ENCODE measurements at regions not wholly inside any gene's neighbourhood (a gene's known extent, or its start where the extent isn't known, plus 50 kb on each side); places are given as distances from the start of the nearest gene placed in this dataset.

- no peaks in the 10 kb centered on the region for H3K27me3 ChIP-seq (ENCODE audit: control insufficient read depth, insufficient read depth, low read length)
- H3K27ac ChIP-seq (ENCODE audit: low read length): no peak overlapping the region
- no peaks in the 10 kb centered on the region for H3K36me3 ChIP-seq (ENCODE audit: control insufficient read depth, insufficient read depth, low read length)
- DNase-seq: no peak
- 20% methylated on average over 1 of the region's 2 CpGs for whole genome bisulfite sequencing (ENCODE audit: insufficient coverage, low lambda C conversion rate)
- H3K4me1 ChIP-seq (ENCODE audit: control insufficient read depth, insufficient read depth, low read length): no peaks in the 10 kb centered on the region
- H3K4me3 ChIP-seq (ENCODE audit: low read length): no peak overlapping the region
- peaks cover 5% of the 10 kb centered on the region for H3K9me3 ChIP-seq (ENCODE audit: control insufficient read depth, low read depth, low read length)
Observed at GRCh38 chr2:18336975-18337374, 223.5 kb downstream of the RDH14 start.

- no peaks in the 10 kb centered on the region for H3K36me3 ChIP-seq (ENCODE audit: control insufficient read depth, insufficient read depth, low read length)
- WGBS (ENCODE audit: insufficient coverage, low lambda C conversion rate): no CpG with 5 or more reads among the region's 6 CpGs
- DNase-seq: no peak
- H3K9me3 ChIP-seq (ENCODE audit: control insufficient read depth, low read depth, low read length): peaks cover 5% of the 10 kb centered on the region
- no peak overlapping the region for H3K27ac ChIP-seq (ENCODE audit: low read length)
- no peak overlapping the region for H3K4me3 ChIP-seq (ENCODE audit: low read length)
- no peaks in the 10 kb centered on the region for H3K4me1 ChIP-seq (ENCODE audit: control insufficient read depth, insufficient read depth, low read length)
- no peaks in the 10 kb centered on the region for H3K27me3 ChIP-seq (ENCODE audit: control insufficient read depth, insufficient read depth, low read length)
Observed at GRCh38 chr2:18332477-18332876, 228.0 kb downstream of the RDH14 start.

GRCh38 chr2:18325118-18325517 is 235.3 kb downstream of the RDH14 start:
- WGBS (ENCODE audit: insufficient coverage, low lambda C conversion rate): 84% methylated on average over 5 of the region's 5 CpGs
- no peaks in the 10 kb centered on the region for H3K27me3 ChIP-seq (ENCODE audit: control insufficient read depth, insufficient read depth, low read length)
- no peak overlapping the region for H3K4me3 ChIP-seq (ENCODE audit: low read length)
- no peaks in the 10 kb centered on the region for H3K9me3 ChIP-seq (ENCODE audit: control insufficient read depth, low read depth, low read length)
- H3K27ac ChIP-seq (ENCODE audit: low read length): no peak overlapping the region
- no peak for DNase-seq
- no peaks in the 10 kb centered on the region for H3K4me1 ChIP-seq (ENCODE audit: control insufficient read depth, insufficient read depth, low read length)
- H3K36me3 ChIP-seq (ENCODE audit: control insufficient read depth, insufficient read depth, low read length): no peaks in the 10 kb centered on the region

- no peaks in the 10 kb centered on the region for H3K4me1 ChIP-seq (ENCODE audit: control insufficient read depth, insufficient read depth, low read length)
- H3K9me3 ChIP-seq (ENCODE audit: control insufficient read depth, low read depth, low read length): no peaks in the 10 kb centered on the region
- H3K27ac ChIP-seq (ENCODE audit: low read length): no peak overlapping the region
- no peak overlapping the region for H3K4me3 ChIP-seq (ENCODE audit: low read length)
- H3K36me3 ChIP-seq (ENCODE audit: control insufficient read depth, insufficient read depth, low read length): no peaks in the 10 kb centered on the region
- no peaks in the 10 kb centered on the region for H3K27me3 ChIP-seq (ENCODE audit: control insufficient read depth, insufficient read depth, low read length)
- DNase-seq: no peak
Observed at GRCh38 chr2:18319987-18320386, 240.5 kb downstream of the RDH14 start.

GRCh38 chr2:18317017-18317416 is 243.4 kb downstream of the RDH14 start:
- H3K4me1 ChIP-seq (ENCODE audit: control insufficient read depth, insufficient read depth, low read length): no peaks in the 10 kb centered on the region
- H3K27me3 ChIP-seq (ENCODE audit: control insufficient read depth, insufficient read depth, low read length): no peaks in the 10 kb centered on the region
- no peaks in the 10 kb centered on the region for H3K9me3 ChIP-seq (ENCODE audit: control insufficient read depth, low read depth, low read length)
- no peak for DNase-seq
- WGBS (ENCODE audit: insufficient coverage, low lambda C conversion rate): 85% methylated on average over 1 of the region's 2 CpGs
- H3K27ac ChIP-seq (ENCODE audit: low read length): no peak overlapping the region
- H3K4me3 ChIP-seq (ENCODE audit: low read length): no peak overlapping the region
- H3K36me3 ChIP-seq (ENCODE audit: control insufficient read depth, insufficient read depth, low read length): no peaks in the 10 kb centered on the region

- no peak overlapping the region for H3K27ac ChIP-seq (ENCODE audit: low read length)
- H3K36me3 ChIP-seq (ENCODE audit: control insufficient read depth, insufficient read depth, low read length): no peaks in the 10 kb centered on the region
- no peaks in the 10 kb centered on the region for H3K9me3 ChIP-seq (ENCODE audit: control insufficient read depth, low read depth, low read length)
- WGBS (ENCODE audit: insufficient coverage, low lambda C conversion rate): no CpG with 5 or more reads among the region's 3 CpGs
- no peaks in the 10 kb centered on the region for H3K4me1 ChIP-seq (ENCODE audit: control insufficient read depth, insufficient read depth, low read length)
- no peak for DNase-seq
- H3K4me3 ChIP-seq (ENCODE audit: low read length): no peak overlapping the region
- H3K27me3 ChIP-seq (ENCODE audit: control insufficient read depth, insufficient read depth, low read length): no peaks in the 10 kb centered on the region
Observed at GRCh38 chr2:18312818-18313217, 247.6 kb downstream of the RDH14 start.

GRCh38 chr2:18311420-18312195 is 248.8 kb downstream of the RDH14 start:
- Histone ChIP-seq H3K27me3 (ENCODE audit: control insufficient read depth, insufficient read depth, low read length) (no peaks in the 10 kb centered on the region), H3K27ac (ENCODE audit: low read length) (no peak overlapping the region), H3K4me3 (ENCODE audit: low read length) (no peak overlapping the region), H3K4me1 (ENCODE audit: control insufficient read depth, insufficient read depth, low read length) (no peaks in the 10 kb centered on the region), H3K36me3 (ENCODE audit: control insufficient read depth, insufficient read depth, low read length) (no peaks in the 10 kb centered on the region), H3K9me3 (ENCODE audit: control insufficient read depth, low read depth, low read length) (no peaks in the 10 kb centered on the region)
- no CpG with 5 or more reads among the region's 4 CpGs for WGBS (ENCODE audit: insufficient coverage, low lambda C conversion rate)
- DNase-seq: peak; percentile 6 to 10

- Histone ChIP-seq H3K9me3 (ENCODE audit: control insufficient read depth, low read depth, low read length) (no peaks in the 10 kb centered on the region), H3K36me3 (ENCODE audit: control insufficient read depth, insufficient read depth, low read length) (no peaks in the 10 kb centered on the region), H3K4me1 (ENCODE audit: control insufficient read depth, insufficient read depth, low read length) (no peaks in the 10 kb centered on the region), H3K27me3 (ENCODE audit: control insufficient read depth, insufficient read depth, low read length) (no peaks in the 10 kb centered on the region), H3K27ac (ENCODE audit: low read length) (no peak overlapping the region), H3K4me3 (ENCODE audit: low read length) (no peak overlapping the region)
- no CpG with 5 or more reads among the region's 4 CpGs for WGBS (ENCODE audit: insufficient coverage, low lambda C conversion rate)
- DNase-seq: no peak
Observed at GRCh38 chr2:18309627-18310026, 250.8 kb downstream of the RDH14 start.

- H3K4me3 ChIP-seq (ENCODE audit: low read length): no peak overlapping the region
- H3K36me3 ChIP-seq (ENCODE audit: control insufficient read depth, insufficient read depth, low read length): no peaks in the 10 kb centered on the region
- DNase-seq: no peak
Observed at GRCh38 chr2:18309188-18309587, 251.3 kb downstream of the RDH14 start.

GRCh38 chr2:18304849-18305248 is 255.6 kb downstream of the RDH14 start:
- WGBS (ENCODE audit: insufficient coverage, low lambda C conversion rate): 100% methylated on average over 1 of the region's 3 CpGs
- no peaks in the 10 kb centered on the region for H3K27me3 ChIP-seq (ENCODE audit: control insufficient read depth, insufficient read depth, low read length)
- DNase-seq: no peak
- no peaks in the 10 kb centered on the region for H3K9me3 ChIP-seq (ENCODE audit: control insufficient read depth, low read depth, low read length)
- no peak overlapping the region for H3K27ac ChIP-seq (ENCODE audit: low read length)
- H3K4me3 ChIP-seq (ENCODE audit: low read length): no peak overlapping the region
- no peaks in the 10 kb centered on the region for H3K36me3 ChIP-seq (ENCODE audit: control insufficient read depth, insufficient read depth, low read length)
- H3K4me1 ChIP-seq (ENCODE audit: control insufficient read depth, insufficient read depth, low read length): no peaks in the 10 kb centered on the region

More at GRCh38 chr2:18309188-18309587, 251.3 kb downstream of the RDH14 start:
- H3K9me3 ChIP-seq (ENCODE audit: control insufficient read depth, low read depth, low read length): no peaks in the 10 kb centered on the region
- no peaks in the 10 kb centered on the region for H3K4me1 ChIP-seq (ENCODE audit: control insufficient read depth, insufficient read depth, low read length)
- no peak overlapping the region for H3K27ac ChIP-seq (ENCODE audit: low read length)
- no peaks in the 10 kb centered on the region for H3K27me3 ChIP-seq (ENCODE audit: control insufficient read depth, insufficient read depth, low read length)

- H3K4me3 ChIP-seq (ENCODE audit: low read length): no peak overlapping the region
- H3K4me1 ChIP-seq (ENCODE audit: control insufficient read depth, insufficient read depth, low read length): no peaks in the 10 kb centered on the region
- no peak overlapping the region for H3K27ac ChIP-seq (ENCODE audit: low read length)
- DNase-seq: no peak
- H3K36me3 ChIP-seq (ENCODE audit: control insufficient read depth, insufficient read depth, low read length): no peaks in the 10 kb centered on the region
- WGBS (ENCODE audit: insufficient coverage, low lambda C conversion rate): 90% methylated on average over 1 of the region's 2 CpGs
- H3K9me3 ChIP-seq (ENCODE audit: control insufficient read depth, low read depth, low read length): no peaks in the 10 kb centered on the region
- no peaks in the 10 kb centered on the region for H3K27me3 ChIP-seq (ENCODE audit: control insufficient read depth, insufficient read depth, low read length)
Observed at GRCh38 chr2:18301421-18302139, 258.9 kb downstream of the RDH14 start.

Measured in large intestine (tissue), 3 donors.